ENCODE measurements at regions not wholly inside any gene's neighbourhood (a gene's known extent, or its start where the extent isn't known, plus 50 kb on each side); places are given as distances from the start of the nearest gene placed in this dataset.
A peak's percentile ranks its signal among the peaks of the same experiment; 100 is the strongest.

DNA sequence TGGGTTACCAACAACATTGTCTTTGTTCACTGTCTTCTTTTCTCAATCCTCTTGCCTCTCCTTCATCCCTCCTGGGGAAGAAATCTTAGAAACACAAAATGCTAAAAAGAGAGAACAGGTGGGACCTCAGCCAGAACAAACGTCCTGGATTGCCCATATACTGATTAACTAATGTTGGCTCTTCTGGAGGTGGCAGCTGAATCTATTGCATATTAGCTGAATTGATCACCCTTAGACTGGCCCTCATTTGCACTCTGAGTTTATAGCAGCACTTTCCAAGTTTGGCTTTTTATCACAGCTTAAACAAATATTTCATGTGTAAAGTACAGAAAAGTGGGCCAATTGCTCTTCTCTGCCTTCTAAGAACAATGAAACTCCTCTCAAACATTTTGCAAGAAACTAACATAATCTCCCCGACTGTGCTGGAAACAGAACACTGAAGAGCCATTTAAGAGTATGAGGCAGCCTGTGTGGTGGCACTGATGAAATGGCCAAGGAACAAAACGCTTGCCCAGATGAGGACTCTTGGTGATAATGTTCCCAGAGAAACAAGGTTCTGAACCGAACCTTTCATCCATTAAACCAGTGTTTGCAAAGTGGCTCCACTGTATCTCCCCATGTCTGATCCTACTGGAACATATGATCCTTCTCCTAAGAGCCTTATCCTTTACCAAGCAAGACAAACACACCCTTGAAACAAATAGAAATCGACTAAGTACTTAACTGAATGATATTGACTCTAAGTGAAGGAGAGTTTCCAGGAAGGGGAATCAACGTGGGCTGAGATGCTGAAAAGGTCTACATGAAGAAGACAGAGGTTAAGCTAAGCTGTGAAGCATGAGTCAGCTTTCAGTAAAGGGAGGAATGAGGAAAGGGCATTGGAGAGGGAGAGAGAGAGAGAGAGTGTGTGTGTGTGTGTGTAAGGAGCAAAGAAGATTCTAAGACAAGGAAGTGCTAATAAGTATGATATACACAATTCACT lies 83.2 kb upstream of the LIFR start:
- in situ Hi-C loops (cut with HindIII; ENCODE audit: low pct_unique_long_range_greater_than_20kb, low sequenced_read_pairs): no loop called here
- DNase-seq (ENCODE audit: low read depth): peak; percentile 33

DNA sequence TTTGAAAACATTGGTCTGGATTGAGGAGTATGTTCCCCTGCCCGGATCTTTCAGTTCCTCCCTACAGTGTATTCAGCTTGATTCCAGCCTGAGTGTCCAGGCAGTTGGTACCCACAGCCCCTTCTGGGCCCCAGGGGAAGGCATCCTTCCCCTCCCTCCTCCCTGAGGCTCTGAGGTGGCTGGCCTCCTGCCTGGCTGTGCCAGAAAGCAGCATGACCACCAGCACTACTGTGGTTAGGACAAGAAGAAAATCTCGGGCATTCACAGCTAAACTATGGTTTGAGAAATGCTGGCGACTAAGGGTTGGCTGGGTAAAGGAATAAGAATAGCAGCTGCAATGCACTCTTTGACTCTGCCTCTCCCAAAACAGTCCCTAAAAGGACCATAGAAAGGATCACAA lies 84.6 kb upstream of the LIFR start:
- in situ Hi-C loops (cut with HindIII; ENCODE audit: low pct_unique_long_range_greater_than_20kb, low sequenced_read_pairs): no loop called here
- no peak for DNase-seq (ENCODE audit: low read depth)

DNA sequence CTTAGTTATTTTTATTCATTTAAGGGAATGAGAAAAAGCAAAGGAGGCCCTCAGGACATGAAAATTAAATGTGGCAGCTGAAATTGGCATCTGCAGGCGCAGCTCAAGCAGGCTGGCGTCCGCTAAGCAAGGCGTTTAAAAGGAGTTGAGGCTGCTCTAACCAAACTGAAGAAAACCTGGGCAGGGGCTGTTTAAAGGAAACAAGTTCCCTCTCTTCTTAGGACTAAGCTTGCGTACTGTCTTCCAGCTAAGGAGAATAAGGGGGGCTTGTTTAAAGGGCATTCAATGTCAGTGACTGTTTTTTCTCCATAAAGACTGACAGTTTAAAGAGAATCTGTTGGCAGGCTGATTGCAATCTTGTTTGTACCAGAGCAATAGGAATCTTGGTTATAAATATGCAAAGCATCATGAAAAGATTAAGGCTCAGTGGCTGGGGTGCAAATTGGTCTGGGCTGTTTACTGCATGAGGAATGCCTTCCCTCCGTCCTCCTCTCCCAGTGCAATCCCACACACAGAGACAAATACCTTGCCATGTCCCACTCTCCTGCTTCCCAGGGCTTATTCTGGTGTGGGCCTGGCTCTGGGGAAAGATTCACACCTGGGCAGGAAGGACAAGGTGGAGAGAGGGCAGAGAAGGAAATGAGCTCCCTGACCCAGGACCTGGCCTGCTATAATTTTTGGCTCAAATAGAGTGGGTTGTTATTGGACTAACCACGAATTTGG lies 85.9 kb upstream of the LIFR start:
- DNase-seq (ENCODE audit: low read depth): no peak
- in situ Hi-C loops (cut with HindIII; ENCODE audit: low pct_unique_long_range_greater_than_20kb, low sequenced_read_pairs): no loop called here

DNA sequence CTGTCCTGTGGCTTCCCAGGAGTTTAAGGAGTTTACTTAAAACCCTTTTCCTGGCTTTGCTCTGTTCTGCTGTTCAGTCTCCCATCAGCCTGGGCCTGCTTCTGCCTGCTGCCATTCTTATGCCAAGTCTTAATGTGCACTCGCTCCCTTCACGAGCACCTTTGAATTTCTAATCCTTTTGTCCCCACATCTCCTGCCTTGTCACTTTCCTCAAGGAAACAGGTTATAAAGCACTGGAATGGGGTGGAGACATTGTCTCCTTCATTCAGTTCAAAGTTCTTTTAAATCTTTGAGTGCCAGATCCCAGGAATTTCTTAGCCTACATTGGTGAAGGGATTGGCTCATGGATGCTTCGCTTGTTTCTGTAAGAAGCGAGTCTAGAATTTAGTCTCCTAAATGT lies 87.2 kb upstream of the LIFR start:
- no peak for DNase-seq (ENCODE audit: low read depth)
- in situ Hi-C loops (cut with HindIII; ENCODE audit: low pct_unique_long_range_greater_than_20kb, low sequenced_read_pairs): no loop called here

DNA sequence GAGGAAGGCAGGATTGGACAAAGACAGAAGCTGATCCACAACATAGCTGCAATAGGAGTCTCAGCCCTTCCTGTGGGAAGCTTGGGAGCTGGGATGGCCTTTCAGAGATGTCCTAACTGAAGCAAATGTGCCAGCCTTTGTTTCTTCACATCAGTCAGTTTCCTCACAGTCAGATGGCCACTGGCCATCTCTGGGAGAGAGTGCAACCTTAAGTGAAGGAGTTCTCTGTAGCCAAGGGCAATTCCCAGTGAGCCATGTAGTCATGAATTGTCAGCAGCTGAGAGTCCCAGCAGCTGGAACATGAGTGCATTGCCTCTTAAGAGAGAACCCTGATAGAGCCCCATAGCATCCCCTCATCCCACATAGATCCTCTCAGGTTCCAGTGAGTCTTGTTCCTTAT lies 89.1 kb upstream of the LIFR start:
- in situ Hi-C loops (cut with HindIII; ENCODE audit: low pct_unique_long_range_greater_than_20kb, low sequenced_read_pairs): no loop called here
- DNase-seq (ENCODE audit: low read depth): no peak

DNA sequence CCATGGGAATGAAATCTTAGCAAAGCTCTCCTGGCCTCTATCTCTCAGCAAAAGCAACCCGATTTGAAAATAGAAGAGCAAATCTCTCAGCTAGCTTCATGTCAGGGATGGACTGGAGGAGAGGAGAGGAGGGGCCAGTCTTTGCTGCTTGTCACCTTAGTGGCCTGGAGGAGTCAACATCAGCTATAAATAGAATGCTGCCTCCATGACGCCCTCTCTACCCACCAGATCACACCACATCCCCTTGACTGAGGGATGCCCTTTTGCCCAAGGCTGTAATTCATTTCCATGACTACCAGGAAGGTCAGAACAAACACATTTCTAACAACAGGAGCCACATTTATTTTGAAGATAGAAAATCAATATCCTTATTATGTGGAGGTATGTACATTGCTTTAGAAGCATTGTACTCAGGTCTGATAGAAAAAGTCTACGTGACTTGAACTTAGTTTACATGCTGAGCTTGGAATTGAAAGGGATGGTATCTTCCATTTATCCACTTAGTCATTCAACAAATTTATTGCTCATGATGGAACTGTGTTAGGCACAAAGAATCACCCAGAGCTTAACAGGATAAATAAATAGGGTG lies 92.4 kb upstream of the LIFR start:
- in situ Hi-C loops (cut with HindIII; ENCODE audit: low pct_unique_long_range_greater_than_20kb, low sequenced_read_pairs): no loop called here
- no peak for DNase-seq (ENCODE audit: low read depth)

DNA sequence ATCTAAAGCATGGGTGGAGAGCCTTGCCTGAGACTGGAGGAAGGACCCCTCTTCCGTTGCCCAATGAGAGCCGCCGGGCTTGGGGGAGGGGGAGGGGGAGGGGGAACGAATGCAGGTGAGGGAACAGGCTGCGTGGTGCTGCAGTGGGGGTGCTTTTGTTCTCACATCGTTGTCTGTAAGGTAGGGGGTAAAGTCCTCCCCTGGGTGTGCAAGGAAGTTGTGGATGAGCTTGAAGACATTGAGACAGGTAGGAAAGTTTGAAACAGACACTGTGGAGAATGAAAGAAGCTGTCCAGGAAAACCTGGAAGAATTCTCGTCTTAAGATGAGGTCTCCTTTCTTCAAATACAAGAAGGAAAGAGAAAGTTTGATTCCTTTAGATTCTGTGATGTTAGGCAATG lies 94.1 kb upstream of the LIFR start:
- in situ Hi-C loops (cut with HindIII; ENCODE audit: low pct_unique_long_range_greater_than_20kb, low sequenced_read_pairs): no loop called here

DNA sequence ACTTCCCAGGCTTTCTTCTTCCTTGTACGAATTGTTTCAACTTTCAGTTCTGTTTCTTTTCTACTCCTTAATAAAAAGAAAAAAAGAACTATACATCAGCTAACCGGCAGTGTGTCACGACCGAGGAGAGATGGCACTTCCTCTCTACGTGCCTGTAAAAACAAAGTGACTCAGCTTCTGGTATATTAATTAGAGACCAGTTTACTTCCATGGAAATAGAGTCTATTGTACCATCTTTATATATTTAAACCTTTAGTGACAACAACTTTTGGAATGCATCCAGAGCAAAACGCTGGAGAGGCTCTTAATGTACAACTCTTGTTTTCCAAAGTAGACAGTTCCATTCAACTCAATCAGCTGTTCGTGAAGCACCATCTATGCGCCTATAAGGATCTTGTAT lies 94.5 kb upstream of the LIFR start:
- peak; percentile 43 for DNase-seq (ENCODE audit: low read depth)
- in situ Hi-C loops (cut with HindIII; ENCODE audit: low pct_unique_long_range_greater_than_20kb, low sequenced_read_pairs): no loop called here

More for the DNA sequence above, 94.1 kb upstream of the LIFR start:
- DNase-seq (ENCODE audit: low read depth): no peak

DNA sequence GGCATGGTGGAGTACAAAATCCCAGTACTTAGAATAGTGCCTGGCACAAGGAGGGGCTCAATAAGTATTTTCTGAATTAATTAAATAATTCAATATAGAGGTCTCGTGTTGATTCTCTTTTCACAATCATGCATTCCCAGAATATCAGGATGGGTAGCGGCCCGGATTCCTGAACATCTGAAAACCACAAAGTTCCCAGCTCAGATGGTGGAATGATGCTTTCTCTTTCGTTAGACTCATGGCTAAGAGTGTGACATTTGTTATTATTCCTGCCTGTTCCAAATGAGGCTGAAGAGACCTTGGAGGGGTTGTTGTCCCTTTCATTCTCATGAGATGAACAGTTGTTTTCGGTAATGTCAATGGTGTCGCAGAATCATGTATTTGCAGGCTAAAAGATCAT lies 95.4 kb upstream of the LIFR start:
- no peak for DNase-seq (ENCODE audit: low read depth)
- in situ Hi-C loops (cut with HindIII; ENCODE audit: low pct_unique_long_range_greater_than_20kb, low sequenced_read_pairs): no loop called here

DNA sequence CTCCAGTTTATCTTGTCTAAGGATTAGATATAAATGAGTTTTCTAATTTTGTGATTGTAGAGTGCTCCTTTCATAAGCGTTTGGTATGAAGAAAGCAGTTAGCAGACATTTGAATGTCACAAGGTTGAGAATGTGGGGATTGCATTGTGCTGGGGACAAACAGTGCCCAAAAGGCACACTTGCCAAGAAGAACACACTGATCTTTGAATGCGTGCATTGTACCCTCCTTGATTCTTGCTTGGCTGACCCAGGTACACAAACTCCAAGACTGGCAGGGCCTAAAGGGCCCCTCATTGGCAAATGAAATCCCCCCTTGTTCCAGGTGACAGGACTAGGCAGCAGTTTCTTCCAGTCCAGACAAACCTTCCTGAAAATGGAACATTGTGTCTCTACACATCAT lies 96.9 kb upstream of the LIFR start:
- in situ Hi-C loops (cut with HindIII; ENCODE audit: low pct_unique_long_range_greater_than_20kb, low sequenced_read_pairs): no loop called here
- no peak for DNase-seq (ENCODE audit: low read depth)

DNA sequence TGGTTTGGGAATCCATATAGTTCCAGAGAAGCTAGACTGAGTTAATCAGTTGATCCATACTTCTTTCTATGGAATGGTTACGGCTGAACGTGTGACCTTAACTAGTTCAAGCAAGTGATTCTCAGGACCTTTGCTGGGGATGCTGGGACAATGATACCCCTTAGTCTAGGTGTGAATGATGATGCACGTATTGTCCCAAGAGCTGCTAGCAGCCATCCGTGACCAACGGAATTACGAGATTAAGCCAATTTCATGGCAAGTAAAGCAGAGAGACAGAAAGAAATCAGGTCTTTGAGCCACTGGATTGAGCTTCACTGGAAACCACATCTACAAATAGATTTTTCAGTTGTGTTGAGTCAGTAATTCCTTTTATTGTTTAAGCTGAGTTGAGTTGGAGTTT lies 99.2 kb upstream of the LIFR start:
- DNase-seq (ENCODE audit: low read depth): no peak
- in situ Hi-C loops (cut with HindIII; ENCODE audit: low pct_unique_long_range_greater_than_20kb, low sequenced_read_pairs): no loop called here

DNA sequence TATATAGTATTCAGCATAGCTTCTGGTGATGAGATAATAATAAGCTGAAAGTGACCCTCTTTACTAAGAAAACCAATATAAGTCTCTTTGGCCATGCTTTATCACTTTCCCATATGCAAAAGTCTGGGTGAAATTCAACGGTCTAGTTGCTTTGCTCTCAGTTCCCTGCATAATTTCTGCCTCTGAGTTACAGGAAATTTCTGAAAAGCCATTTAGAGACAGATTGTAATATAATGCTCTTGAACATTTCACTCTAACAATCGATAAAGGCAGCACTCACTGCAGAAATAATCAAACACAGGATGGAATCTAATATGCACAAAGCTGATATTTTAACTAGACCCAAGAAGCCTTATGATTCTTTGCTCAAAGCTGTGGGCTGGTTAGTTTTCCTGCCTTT lies 100.1 kb upstream of the LIFR start:
- in situ Hi-C loops (cut with HindIII; ENCODE audit: low pct_unique_long_range_greater_than_20kb, low sequenced_read_pairs): no loop called here
- DNase-seq (ENCODE audit: low read depth): no peak

DNA sequence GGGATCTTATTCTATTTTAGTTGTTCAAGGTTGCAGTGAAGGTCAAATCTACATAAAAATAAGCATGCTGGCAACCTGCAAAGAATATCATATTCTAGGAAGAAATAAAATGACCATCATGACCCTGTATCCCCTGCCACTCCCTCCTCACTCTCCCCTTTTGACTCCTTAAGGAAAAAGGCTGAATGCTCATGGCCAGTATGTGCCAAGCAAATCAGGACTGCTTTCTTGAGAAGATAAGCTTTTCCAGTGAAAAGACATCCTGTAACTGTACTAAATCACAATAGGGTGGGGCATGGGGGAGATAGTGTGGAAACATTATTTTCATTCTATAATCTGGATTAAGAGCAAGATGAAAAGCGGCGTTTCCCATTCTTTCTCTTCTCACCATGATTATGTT lies 100.6 kb upstream of the LIFR start:
- no peak for DNase-seq (ENCODE audit: low read depth)
- in situ Hi-C loops (cut with HindIII; ENCODE audit: low pct_unique_long_range_greater_than_20kb, low sequenced_read_pairs): no loop called here

DNA sequence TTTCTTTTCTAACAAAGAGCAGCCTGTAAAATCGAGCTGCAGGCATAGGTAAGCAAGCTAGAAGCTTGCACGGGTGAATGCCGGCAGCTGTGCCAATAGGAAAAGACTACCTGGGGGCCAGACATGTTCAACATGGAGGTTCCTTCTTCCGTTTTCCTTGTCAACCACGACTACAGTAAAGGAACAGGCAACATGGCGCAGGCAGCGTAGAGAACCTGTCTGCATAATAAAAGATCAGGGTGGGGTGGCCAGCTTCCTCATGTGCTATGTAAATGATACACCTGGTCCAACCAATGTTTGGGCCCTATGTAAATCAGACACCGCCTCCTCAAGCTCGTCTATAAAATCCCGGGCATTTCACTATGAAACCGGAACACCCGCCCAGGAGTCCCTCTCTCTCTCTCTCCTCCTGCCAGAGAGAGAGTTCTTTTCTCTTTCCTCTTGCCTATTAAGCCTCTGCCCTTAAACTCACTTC lies 103.8 kb upstream of the LIFR start:
- peak; percentile 95 for DNase-seq (ENCODE audit: low read depth)
- in situ Hi-C loops (cut with HindIII; ENCODE audit: low pct_unique_long_range_greater_than_20kb, low sequenced_read_pairs): no loop called here

DNA sequence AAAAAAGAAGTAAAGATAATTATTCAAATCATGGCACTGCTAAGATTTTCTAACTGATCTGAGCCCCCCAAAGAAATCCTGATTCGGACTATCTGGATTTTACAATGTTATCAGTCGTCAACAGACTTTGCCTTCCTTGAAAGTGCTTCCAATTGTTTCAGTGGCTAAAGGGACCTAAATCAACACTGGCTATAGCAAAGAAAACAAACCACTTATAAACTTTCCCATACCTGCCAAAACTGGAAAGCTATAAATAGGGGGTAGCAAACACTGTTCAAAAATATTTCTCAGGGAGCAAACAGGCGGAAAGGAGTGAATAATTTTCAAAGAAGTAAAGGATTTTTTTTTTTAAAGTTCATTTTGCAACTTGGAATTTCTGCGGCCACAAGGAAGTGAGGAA lies 105.6 kb upstream of the LIFR start:
- in situ Hi-C loops (cut with HindIII; ENCODE audit: low pct_unique_long_range_greater_than_20kb, low sequenced_read_pairs): no loop called here

DNA sequence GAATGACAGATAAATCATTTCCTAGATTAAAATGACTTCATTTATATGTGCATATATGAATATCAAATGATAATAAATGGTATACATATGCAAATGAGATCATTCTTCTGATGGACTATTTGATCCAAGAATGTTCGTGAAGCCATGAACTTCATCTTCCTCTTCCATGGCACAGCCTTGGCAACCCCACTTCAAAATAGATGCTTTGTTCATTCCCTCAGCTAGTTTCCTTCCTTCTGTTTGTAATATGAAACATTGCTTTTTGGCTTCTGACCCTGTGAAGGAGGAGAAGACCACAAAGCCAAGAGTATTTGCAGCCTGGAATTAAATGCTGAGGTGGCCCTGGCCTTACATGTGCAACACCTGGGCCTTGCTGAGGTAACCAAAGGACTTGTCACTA lies 106.8 kb upstream of the LIFR start:
- in situ Hi-C loops (cut with HindIII; ENCODE audit: low pct_unique_long_range_greater_than_20kb, low sequenced_read_pairs): no loop called here
- no peak for DNase-seq (ENCODE audit: low read depth)

More for the DNA sequence above, 105.6 kb upstream of the LIFR start:
- no peak for DNase-seq (ENCODE audit: low read depth)

DNA sequence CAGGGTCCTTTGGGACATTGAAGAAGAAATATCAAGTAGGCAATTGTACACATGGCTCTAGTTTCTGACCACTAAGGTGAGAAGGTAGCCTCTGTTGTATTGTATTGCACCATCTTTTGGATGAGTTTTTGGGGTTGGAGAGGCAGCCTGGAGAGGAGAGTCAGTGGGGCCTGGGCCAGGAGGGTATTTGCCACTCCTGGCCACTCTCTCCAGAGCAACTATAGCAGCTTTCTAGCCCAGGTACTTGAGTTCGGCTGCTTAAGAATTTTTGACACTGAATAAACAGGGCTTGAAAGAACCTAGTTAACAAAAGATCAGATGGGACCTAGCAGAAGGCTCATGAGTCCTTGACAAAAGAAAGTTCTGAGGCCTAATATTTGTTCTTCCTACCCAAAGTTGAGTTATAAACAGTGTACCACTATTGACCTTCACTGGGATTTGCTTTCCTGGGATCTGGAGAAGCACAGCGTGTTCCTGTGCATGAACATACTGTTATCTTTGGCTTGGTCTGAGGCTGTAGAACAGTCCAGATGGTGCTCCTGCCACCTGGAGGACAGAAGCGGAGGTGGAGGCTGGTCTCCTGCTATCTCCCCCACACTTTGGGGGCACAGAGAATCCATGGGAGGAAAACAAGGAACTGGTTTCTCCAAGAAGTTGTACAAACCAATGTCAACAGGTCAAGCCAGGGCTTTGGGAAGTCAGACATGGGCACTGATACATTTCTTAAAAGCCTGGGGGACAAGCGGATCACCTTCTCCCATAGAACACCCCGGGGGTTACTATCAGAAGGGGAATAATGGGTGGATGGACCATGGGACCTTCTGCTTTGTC lies 110.4 kb upstream of the LIFR start:
- DNase-seq (ENCODE audit: low read depth): no peak
- in situ Hi-C loops (cut with HindIII; ENCODE audit: low pct_unique_long_range_greater_than_20kb, low sequenced_read_pairs): no loop called here

DNA sequence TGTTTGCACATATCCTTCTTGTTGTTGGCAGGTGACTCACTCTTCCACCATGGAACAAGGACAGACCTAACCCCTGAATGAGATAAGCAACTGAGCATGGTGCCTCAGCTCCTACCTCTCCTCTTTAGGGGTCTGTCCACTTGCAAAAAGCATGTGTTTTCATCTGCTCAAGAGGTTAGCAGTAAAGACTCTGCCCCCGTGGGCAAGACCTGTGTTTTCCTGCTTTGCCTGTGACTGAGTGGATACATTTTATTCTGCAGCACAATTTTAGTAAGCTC lies 111.0 kb upstream of the LIFR start:
- DNase-seq (ENCODE audit: low read depth): no peak
- in situ Hi-C loops (cut with HindIII; ENCODE audit: low pct_unique_long_range_greater_than_20kb, low sequenced_read_pairs): no loop called here
